Gastroesophageal sphincter (tissue), 4 donors: ENCODE measurements at regions not wholly inside any gene's neighbourhood (a gene's known extent, or its start where the extent isn't known, plus 50 kb on each side); places are given as distances from the start of the nearest gene placed in this dataset.
A peak's percentile ranks its signal among the peaks of the same experiment; 100 is the strongest.

Source experiments
- ATAC-seq: fragments of 150-250 bp; one replicate; pipeline ENCODE4 v1.9.1; 2016; ENCODE audit warnings: mild to moderate bottlenecking, moderate library complexity
- H3K27ac ChIP-seq, 4 donors: fragments of 200-600 bp; sonication (generic) in 3 of 4; 1 replicate in 3 of 4; 2 replicates in 1 of 4; pipeline ENCODE4 v1.5.1; 2016 to 2019
- H3K27me3 ChIP-seq: fragments of 200-600 bp; sonication (generic); one replicate; pipeline ENCODE4 v1.5.1; 2019
- H3K36me3 ChIP-seq, 2 donors: fragments of 200-600 bp; sonication (generic); one replicate each; pipeline ENCODE4 v1.5.1; 2019; ENCODE audit warnings: control low read depth in 1 of 2
- H3K4me1 ChIP-seq, 3 donors: fragments of 200-600 bp; sonication (generic); 1 replicate in 2 of 3; 2 replicates in 1 of 3; pipeline ENCODE4 v1.5.1; 2016 to 2019; ENCODE audit warnings: control low read depth in 2 of 3
- H3K4me3 ChIP-seq, 2 donors: fragments of 200-600 bp; sonication (generic); one replicate each; pipeline ENCODE4 v1.5.1; 2019; ENCODE audit warnings: mild to moderate bottlenecking in 1 of 2, moderate library complexity in 1 of 2
- H3K9me3 ChIP-seq, 3 donors: fragments of 200-600 bp; sonication (generic); one replicate each; pipeline ENCODE4 v1.5.1; 2017 to 2019; ENCODE audit warnings: control low read depth in 2 of 3
- EP300 ChIP-seq: sonication (generic); formaldehyde crosslinking; IDR thresholded peaks from one replicate; pipeline ENCODE4 v1.6.1; 2017; ENCODE audit warnings: antibody characterized with exemption, mild to moderate bottlenecking
- POLR2A ChIP-seq, 2 donors: fragments of 450-650 bp; IDR thresholded peaks; one replicate each; pipeline ENCODE4 v1.6.1; 2017; ENCODE audit warnings: antibody characterized with exemption in 2 of 2, mild to moderate bottlenecking in 2 of 2, moderate library complexity in 1 of 2
- POLR2AphosphoS5 ChIP-seq: sonication (generic); formaldehyde crosslinking; IDR thresholded peaks from one replicate; pipeline ENCODE4 v1.6.1; 2017; ENCODE audit warnings: antibody characterized with exemption
- WGBS, 2 donors: methylation state at CpG; one replicate each; pipeline ENCODE4 v1.1.5; 2018; ENCODE audit warnings: low coverage in 1 of 2; 5-methylcytosine and 5-hydroxymethylcytosine counted together
- TF ChIP-seq, protein P1 (sequence below), 4 experiments: fragments of 200-600 bp in 2 of 4; fragments of 450-650 bp in 2 of 4; sonication (generic) in 1 of 4; IDR thresholded peaks; one replicate each; pipeline ENCODE4 v1.5.1; 2017 to 2019; ENCODE audit warnings: antibody characterized with exemption in 4 of 4, mild to moderate bottlenecking in 2 of 4, moderate library complexity in 2 of 4

DNA sequence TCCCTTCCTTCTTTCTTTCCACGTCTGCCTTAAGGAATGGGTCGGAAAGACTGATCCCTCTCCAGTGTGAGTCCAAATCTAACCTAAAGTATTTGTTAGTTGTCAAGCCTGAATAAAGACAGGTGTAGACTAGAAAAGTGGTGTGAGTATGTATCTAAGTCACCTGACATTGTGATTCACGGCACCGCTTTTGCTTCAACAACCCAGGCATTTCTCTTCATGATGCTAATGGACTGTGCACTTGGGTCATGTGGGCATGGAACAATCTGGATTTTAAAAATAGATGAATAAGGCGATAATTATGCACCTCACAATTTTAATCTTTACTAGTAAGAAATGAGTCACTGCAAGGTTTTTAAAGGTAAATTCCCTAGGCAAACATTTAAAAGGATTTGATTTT lies 107.5 kb downstream of the LIPG start:
- H3K27ac ChIP-seq: peak overlapping the region in 2 of 4 donors; percentile 57 to 65
- peaks cover 15% of the 10 kb centered on the region for H3K27me3 ChIP-seq
- H3K36me3 ChIP-seq: no peaks in the 10 kb centered on the region
- 66 to 76% methylated on average over 5 of the region's 5 CpGs for WGBS, 2 donors
- peaks cover 0 to 28% (median 0%) of the 10 kb centered on the region in 3 donors for H3K4me1 ChIP-seq
- H3K4me3 ChIP-seq: no peak overlapping the region
- no peak for ATAC-seq
- no peaks in the 10 kb centered on the region for H3K9me3 ChIP-seq
- TF ChIP-seq POLR2AphosphoS5 (no peak), EP300 (no peak), POLR2A (IDR thresholded peaks at IDR 0.05) (no peak)
- TF ChIP-seq, protein P1, sequence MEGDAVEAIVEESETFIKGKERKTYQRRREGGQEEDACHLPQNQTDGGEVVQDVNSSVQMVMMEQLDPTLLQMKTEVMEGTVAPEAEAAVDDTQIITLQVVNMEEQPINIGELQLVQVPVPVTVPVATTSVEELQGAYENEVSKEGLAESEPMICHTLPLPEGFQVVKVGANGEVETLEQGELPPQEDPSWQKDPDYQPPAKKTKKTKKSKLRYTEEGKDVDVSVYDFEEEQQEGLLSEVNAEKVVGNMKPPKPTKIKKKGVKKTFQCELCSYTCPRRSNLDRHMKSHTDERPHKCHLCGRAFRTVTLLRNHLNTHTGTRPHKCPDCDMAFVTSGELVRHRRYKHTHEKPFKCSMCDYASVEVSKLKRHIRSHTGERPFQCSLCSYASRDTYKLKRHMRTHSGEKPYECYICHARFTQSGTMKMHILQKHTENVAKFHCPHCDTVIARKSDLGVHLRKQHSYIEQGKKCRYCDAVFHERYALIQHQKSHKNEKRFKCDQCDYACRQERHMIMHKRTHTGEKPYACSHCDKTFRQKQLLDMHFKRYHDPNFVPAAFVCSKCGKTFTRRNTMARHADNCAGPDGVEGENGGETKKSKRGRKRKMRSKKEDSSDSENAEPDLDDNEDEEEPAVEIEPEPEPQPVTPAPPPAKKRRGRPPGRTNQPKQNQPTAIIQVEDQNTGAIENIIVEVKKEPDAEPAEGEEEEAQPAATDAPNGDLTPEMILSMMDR (IDR thresholded peaks at IDR 0.05): no peak

DNA sequence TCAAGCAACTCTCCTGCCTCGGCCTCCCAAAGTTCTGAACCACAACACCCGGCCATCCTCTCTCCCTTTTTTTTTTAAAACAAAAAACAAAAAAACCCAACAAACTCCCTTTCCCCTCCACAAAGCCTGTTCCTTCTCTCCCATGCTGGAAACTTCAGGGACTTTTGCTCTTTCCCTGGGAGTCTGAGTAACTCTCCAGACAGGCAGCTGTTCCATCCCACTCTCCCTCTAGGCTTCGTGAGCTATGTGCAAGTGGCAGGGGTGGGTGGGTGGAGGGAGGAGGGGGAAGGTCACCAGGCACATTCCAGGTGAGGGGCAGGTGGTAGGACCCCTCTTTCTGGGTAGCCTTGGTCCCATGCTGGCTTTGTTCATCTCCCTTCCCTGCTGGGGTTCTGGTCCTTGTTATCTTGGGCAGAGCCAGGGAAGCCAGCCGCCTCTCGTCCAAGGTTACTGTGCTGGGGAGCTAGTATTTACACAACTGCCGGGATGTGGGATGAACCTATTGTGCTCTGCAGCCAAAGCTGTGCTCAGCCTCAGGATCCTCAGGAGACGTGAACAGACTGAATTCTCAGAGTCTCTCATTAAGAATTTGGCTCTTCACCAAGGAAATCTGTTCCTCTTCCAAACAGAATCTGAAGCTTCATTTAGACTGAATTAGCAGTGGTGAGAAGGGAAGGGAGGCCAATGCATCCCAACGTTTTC lies 106.9 kb downstream of the LIPG start:
- Histone ChIP-seq H3K4me1 (peaks cover 0 to 32% (median 5%) of the 10 kb centered on the region in 3 donors), H3K27ac (peak overlapping the region in 2 of 4 donors; percentile 57 to 65), H3K36me3 (no peaks in the 10 kb centered on the region), H3K27me3 (peaks cover 17% of the 10 kb centered on the region), H3K9me3 (no peaks in the 10 kb centered on the region), H3K4me3 (no peak overlapping the region)
- TF ChIP-seq POLR2AphosphoS5: peak; percentile 5
- no peak for TF ChIP-seq EP300
- WGBS, 2 donors: 0 to 27% methylated on average over 2 to 7 of the region's 8 CpGs
- peak; percentile 59 for ATAC-seq

DNA sequence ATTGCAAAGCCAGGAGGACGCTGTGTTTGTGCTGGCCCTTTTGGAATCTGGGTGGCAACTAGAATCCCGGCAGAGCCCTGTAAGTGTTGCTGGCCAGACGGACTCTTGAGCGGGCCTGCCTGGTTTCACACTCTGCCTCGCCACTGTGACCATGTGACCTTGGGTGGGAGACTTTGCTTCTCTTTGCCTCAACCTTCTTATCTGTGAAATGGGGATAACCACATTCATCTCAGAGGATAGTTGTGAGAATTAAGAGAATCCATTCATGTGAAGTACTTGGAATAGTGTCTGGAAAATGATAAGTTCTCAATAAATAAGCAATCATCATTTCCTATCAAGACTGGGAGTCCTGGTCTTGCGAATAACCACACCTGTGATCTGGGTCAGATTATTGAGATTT lies 105.6 kb downstream of the LIPG start:
- ATAC-seq: no peak

DNA sequence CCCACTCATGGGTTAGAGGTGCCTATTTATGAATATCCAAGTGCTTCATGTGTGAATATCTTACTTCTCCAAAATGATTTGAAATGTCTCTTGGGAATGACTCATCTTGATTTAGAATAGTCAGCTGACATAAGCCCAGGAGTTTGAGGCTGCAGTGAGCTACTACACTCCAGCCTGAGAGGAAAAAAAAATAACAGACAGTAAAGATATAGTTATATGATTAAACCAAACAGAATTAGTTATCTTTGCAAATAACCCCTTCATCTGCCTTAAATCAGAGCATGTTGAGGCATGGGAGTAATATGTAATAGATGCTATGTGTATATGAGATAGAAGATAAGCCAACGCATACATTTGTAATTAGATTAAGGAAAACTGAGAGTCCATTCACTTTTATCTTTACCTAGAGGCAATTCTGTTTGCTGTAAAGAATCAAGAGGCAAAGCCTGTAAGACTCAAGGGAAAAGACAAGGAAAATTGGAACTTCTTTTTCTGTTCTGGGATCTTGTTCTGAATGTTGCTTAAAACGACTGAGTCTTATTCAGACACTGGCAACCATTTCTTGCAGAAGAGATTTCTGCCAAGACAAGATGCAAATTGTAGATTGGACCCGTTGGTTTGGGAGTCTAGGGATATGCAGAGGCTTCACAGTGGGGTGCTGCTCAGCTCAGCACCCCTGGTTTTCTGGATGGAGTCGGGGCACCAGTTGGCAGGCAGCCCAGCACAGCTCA lies 104.4 kb downstream of the LIPG start:
- no peak for ATAC-seq
- Histone ChIP-seq H3K4me3 (no peak overlapping the region), H3K4me1 (peaks cover 0 to 36% (median 5%) of the 10 kb centered on the region in 3 donors), H3K9me3 (no peaks in the 10 kb centered on the region), H3K27ac (no peak overlapping the region), H3K36me3 (no peaks in the 10 kb centered on the region), H3K27me3 (peaks cover 17% of the 10 kb centered on the region)
- no peak for TF ChIP-seq POLR2A (IDR thresholded peaks at IDR 0.05)
- no peak for TF ChIP-seq EP300
- TF ChIP-seq, protein P1 (IDR thresholded peaks at IDR 0.05): no peak
- TF ChIP-seq POLR2AphosphoS5: no peak
- WGBS, 2 donors: 37 to 80% methylated on average over 2 to 4 of the region's 4 CpGs

More for the DNA sequence above, 105.6 kb downstream of the LIPG start:
- peaks cover 17% of the 10 kb centered on the region for H3K27me3 ChIP-seq
- H3K36me3 ChIP-seq: no peaks in the 10 kb centered on the region
- H3K27ac ChIP-seq: no peak overlapping the region
- H3K4me3 ChIP-seq: no peak overlapping the region
- no peaks in the 10 kb centered on the region for H3K9me3 ChIP-seq
- H3K4me1 ChIP-seq: peaks cover 0 to 36% (median 5%) of the 10 kb centered on the region in 3 donors
- WGBS, 2 donors: 78 to 92% methylated on average over 6 of the region's 6 CpGs
- no peak for TF ChIP-seq POLR2A (IDR thresholded peaks at IDR 0.05)
- TF ChIP-seq EP300: no peak
- TF ChIP-seq, protein P1 (IDR thresholded peaks at IDR 0.05): no peak
- no peak for TF ChIP-seq POLR2AphosphoS5

DNA sequence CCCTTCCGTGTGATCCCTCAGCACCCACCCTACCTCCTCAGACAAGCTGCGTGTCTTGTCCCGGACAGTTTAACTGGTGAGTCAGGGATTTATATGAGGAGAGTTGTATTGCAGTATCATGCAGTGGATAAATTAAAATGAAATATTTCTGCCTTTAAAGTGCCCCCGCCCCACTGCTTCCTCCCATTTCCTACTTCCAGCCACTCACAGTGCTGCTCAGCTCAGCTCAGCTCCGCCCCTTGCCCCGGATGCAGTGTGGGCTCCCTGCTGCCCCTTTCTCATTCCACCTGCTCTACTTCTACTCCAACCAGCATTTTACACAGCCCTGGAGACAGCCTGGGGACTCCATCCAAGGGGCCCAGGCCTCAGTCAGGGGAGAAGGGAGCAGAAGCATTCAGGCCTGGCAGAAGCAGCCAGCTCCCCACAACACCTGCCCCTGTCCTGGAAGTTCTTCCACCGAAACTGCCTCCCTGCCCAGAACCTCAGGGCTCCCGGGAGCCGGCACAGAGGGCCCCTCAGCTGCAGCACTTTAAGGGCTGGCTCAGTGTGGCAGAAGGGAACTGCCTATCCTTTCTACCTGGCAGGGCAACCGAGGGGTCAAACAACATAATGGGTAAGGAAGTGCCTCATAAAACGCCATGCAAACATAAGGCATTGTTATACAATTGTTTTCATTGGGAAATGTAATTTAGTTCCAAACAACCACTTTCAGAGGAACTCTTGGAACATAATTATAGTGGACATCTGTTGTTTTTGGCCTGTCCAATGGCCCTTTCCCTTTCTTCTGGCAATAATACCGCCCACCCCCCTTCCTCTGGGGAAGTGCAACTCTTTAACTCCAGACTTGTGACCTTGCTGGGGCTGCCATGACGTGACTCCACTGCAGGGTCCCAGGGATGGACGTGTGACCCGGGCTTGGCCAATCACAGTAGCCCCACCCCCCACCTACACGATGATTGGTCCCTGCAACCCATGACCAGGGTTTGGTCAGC lies 102.3 kb downstream of the LIPG start:
- no peak overlapping the region for H3K4me3 ChIP-seq
- WGBS, 2 donors: 40 to 60% methylated on average over 3 to 10 of the region's 16 CpGs
- peak overlapping the region in 3 of 4 donors; percentile 60 to 63 (median 62) for H3K27ac ChIP-seq
- TF ChIP-seq POLR2A (IDR thresholded peaks at IDR 0.05) (no peak), EP300 (no peak), POLR2AphosphoS5 (peak; percentile 16)
- TF ChIP-seq, protein P1 (IDR thresholded peaks at IDR 0.05): no peak
- peak; percentile 73 for ATAC-seq
- H3K9me3 ChIP-seq: no peaks in the 10 kb centered on the region
- H3K4me1 ChIP-seq: peaks cover 0 to 40% (median 5%) of the 10 kb centered on the region in 3 donors
- peaks cover 17% of the 10 kb centered on the region for H3K27me3 ChIP-seq
- no peaks in the 10 kb centered on the region for H3K36me3 ChIP-seq
